ENCODE measurements at regions not wholly inside any gene's neighbourhood (a gene's known extent, or its start where the extent isn't known, plus 50 kb on each side); places are given as distances from the start of the nearest gene placed in this dataset.

DNA sequence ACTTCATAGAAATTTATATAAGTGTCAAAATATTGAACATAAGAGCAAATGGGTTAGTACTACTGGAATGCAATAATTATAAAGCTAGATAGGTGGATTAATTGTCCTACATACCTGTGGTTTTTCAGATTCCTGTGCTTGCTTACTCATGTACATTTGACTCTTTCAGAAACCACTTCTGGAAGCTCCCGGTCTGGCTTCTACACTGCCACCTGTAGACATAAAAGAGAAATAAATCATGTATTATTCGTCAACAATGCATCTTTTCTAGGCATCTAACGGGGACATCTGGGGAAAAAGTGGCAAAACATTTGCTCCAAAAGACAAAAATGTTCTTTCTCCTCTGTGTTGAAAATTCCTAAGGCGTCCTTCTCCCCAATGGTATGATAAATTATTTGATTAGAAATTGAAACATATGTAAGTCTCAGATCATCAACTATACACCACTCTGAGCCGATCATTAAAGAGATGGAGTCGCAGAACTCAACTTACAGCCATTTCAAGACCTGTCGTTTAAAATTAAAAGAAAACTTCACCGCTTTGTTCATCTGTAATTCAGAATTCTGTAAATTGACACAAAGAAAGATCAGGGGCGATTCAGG is 648.7 kb upstream of the DIPK2B start:
- Mint-ChIP-seq H3K36me3 (ENCODE audit: insufficient read depth in 1 of 3, low read depth in 3 of 3) (peaks cover 43 to 54% (median 53%) of the 10 kb centered on the region in 3 experiments), H3K27ac (peak overlapping the region in 2 of 3 experiments; percentile 30 to 100; a peak in 3 of 7 replicates), H3K4me1 (peaks cover 25 to 37% of the 10 kb centered on the region in 2 experiments), H3K4me3 (peak overlapping the region; percentile 95 to 99), H3K27me3 (ENCODE audit: low read depth) (no peaks in the 10 kb centered on the region), H3K9me3 (peaks cover 49 to 53% of the 10 kb centered on the region in 2 experiments)
- Histone ChIP-seq H4K8ac (replicated peaks; ENCODE audit: insufficient read length, low read depth, low read length) (no peak overlapping the region), H3K4ac (ENCODE audit: low read depth, low read length) (no peak overlapping the region), H3K23me2 (ENCODE audit: insufficient read length, low read depth, low read length, poor library complexity, severe bottlenecking) (no peaks in the 10 kb centered on the region), H3K4me1 (ENCODE audit: insufficient read depth, low read length) (peaks cover 4% of the 10 kb centered on the region; the same call in 1 of the 2 replicates), H3K14ac (ENCODE audit: insufficient read depth, low read length) (no peak overlapping the region), H4K91ac (ENCODE audit: insufficient read length, low read depth, low read length) (no peak overlapping the region), H3T11ph (ENCODE audit: low read length) (no peak overlapping the region), H4K5ac (ENCODE audit: insufficient read length, low read depth, low read length) (no peak overlapping the region), H3K18ac (ENCODE audit: insufficient read length, low read depth, low read length) (no peak overlapping the region), H4K20me1 (ENCODE audit: control insufficient read depth, insufficient read depth, insufficient read length) (no peaks in the 10 kb centered on the region), H2AFZ (ENCODE audit: low read length) (no peak overlapping the region), H2AK5ac (ENCODE audit: insufficient read length, low read length) (no peak overlapping the region), H3K4me2 (ENCODE audit: insufficient read depth, insufficient read length, low read length) (peak overlapping the region; percentile 84), H2BK12ac (ENCODE audit: insufficient read length, low read depth, low read length) (no peak overlapping the region), H3K56ac (ENCODE audit: insufficient read length, low read depth, low read length) (no peak overlapping the region), H2BK5ac (ENCODE audit: insufficient read length, low read length) (no peak overlapping the region), H3K23ac (ENCODE audit: insufficient read length, low read depth, low read length) (no peak overlapping the region), H2BK120ac (ENCODE audit: low read depth, low read length, poor library complexity, severe bottlenecking) (no peak overlapping the region), H3K79me1 (ENCODE audit: insufficient read depth, low read depth, low read length, poor library complexity, severe bottlenecking) (no peaks in the 10 kb centered on the region), H3K9me3 (ENCODE audit: control insufficient read depth, low read depth, low read length) (no peaks in the 10 kb centered on the region), H3K9ac (ENCODE audit: extremely low read depth, insufficient read length, low read length) (peak overlapping the region; percentile 99), H3K27ac (ENCODE audit: insufficient read length, low read depth, low read length) (no peak overlapping the region), H3K79me2 (ENCODE audit: insufficient read depth, low read length) (peaks cover 43% of the 10 kb centered on the region; the same call in 1 of the 2 replicates), H2BK15ac (ENCODE audit: low read depth, low read length) (no peak overlapping the region), H2BK20ac (ENCODE audit: low read depth, low read length, poor library complexity, severe bottlenecking) (no peak overlapping the region), H3K27me3 (ENCODE audit: insufficient read depth, low read length) (no peaks in the 10 kb centered on the region)
- no peak for DNase-seq
- no CpG with 5 or more reads among the region's 9 CpGs for WGBS (ENCODE audit: extremely low coverage, insufficient read length, low lambda C conversion rate)
- TF ChIP-seq, protein P1, sequence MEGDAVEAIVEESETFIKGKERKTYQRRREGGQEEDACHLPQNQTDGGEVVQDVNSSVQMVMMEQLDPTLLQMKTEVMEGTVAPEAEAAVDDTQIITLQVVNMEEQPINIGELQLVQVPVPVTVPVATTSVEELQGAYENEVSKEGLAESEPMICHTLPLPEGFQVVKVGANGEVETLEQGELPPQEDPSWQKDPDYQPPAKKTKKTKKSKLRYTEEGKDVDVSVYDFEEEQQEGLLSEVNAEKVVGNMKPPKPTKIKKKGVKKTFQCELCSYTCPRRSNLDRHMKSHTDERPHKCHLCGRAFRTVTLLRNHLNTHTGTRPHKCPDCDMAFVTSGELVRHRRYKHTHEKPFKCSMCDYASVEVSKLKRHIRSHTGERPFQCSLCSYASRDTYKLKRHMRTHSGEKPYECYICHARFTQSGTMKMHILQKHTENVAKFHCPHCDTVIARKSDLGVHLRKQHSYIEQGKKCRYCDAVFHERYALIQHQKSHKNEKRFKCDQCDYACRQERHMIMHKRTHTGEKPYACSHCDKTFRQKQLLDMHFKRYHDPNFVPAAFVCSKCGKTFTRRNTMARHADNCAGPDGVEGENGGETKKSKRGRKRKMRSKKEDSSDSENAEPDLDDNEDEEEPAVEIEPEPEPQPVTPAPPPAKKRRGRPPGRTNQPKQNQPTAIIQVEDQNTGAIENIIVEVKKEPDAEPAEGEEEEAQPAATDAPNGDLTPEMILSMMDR (conservative IDR thresholded peaks at IDR 0.05) = peak; percentile 37; the same call in 2 of the 3 replicates
